GM23338 (cell line): ENCODE measurements at regions not wholly inside any gene's neighbourhood (a gene's known extent, or its start where the extent isn't known, plus 50 kb on each side); places are given as distances from the start of the nearest gene placed in this dataset.

Source experiments
- ATAC-seq: fragments of 200-7000 bp; cut with Tn5 transposase; 3 replicates; pipeline ENCODE4 v1.9.1; 2020
- DNase-seq: peaks from one replicate; pipeline ENCODE4 v3.0.0-alpha.2; 2015; ENCODE audit warnings: low spot score
- H2AFZ ChIP-seq: fragments of 200-600 bp; sonication (generic); 2 replicates; pipeline ENCODE4 v1.8.0; 2016; ENCODE audit warnings: antibody characterized with exemption, mild to moderate bottlenecking, moderate library complexity
- H3F3A ChIP-seq: fragments of 200-600 bp; sonication (generic); replicated peaks from 2 replicates; pipeline ENCODE4 v1.8.0; 2017; ENCODE audit warnings: antibody characterized with exemption, mixed run types, low read depth
- H3K27ac ChIP-seq: fragments of 200-600 bp; sonication (generic); 2 replicates; pipeline ENCODE4 v1.6.1; 2016; ENCODE audit warnings: low read depth
- H3K27me3 ChIP-seq: fragments of 200-600 bp; sonication (generic); 2 replicates; pipeline ENCODE4 v1.8.0; 2016; ENCODE audit warnings: mild to moderate bottlenecking, mixed run types, moderate library complexity; ENCODE audit not compliant: insufficient read depth
- H3K36me3 ChIP-seq: fragments of 200-600 bp; sonication (generic); 2 replicates; pipeline ENCODE4 v1.8.0; 2016; ENCODE audit warnings: mild to moderate bottlenecking; ENCODE audit not compliant: insufficient read depth
- H3K4me1 ChIP-seq: fragments of 200-600 bp; sonication (generic); 2 replicates; pipeline ENCODE4 v1.8.0; 2016; ENCODE audit warnings: mild to moderate bottlenecking, moderate library complexity; ENCODE audit not compliant: insufficient read depth
- H3K4me2 ChIP-seq: fragments of 200-600 bp; sonication (generic); 2 replicates; pipeline ENCODE4 v1.7.1; 2017; ENCODE audit warnings: mixed run types
- H3K4me3 ChIP-seq: fragments of 200-600 bp; sonication (generic); 2 replicates; pipeline ENCODE4 v1.6.1; 2016; ENCODE audit warnings: mixed run types
- H3K79me2 ChIP-seq: fragments of 200-600 bp; sonication (generic); replicated peaks from 2 replicates; pipeline ENCODE4 v1.8.0; 2017; ENCODE audit warnings: mild to moderate bottlenecking; ENCODE audit not compliant: insufficient read depth
- H3K9me2 ChIP-seq: fragments of 200-600 bp; sonication (generic); 2 replicates; pipeline ENCODE4 v1.8.0; 2017; ENCODE audit not compliant: insufficient read depth
- H4K20me1 ChIP-seq: fragments of 200-600 bp; sonication (generic); replicated peaks from 2 replicates; pipeline ENCODE4 v1.8.0; 2017; ENCODE audit warnings: mild to moderate bottlenecking; ENCODE audit not compliant: insufficient read depth
- H3K27ac Mint-ChIP-seq: 2 replicates; pipeline ENCODE4 v1.8.0; 2020; ENCODE audit warnings: inconsistent platforms, mild to moderate bottlenecking, moderate library complexity, mixed read lengths
- H3K27me3 Mint-ChIP-seq: 3 replicates; pipeline ENCODE4 v1.8.0; 2022; ENCODE audit warnings: low read depth, mild to moderate bottlenecking, moderate library complexity, mixed read lengths, inconsistent platforms; ENCODE audit not compliant: insufficient read depth, poor library complexity
- H3K36me3 Mint-ChIP-seq: 3 replicates; pipeline ENCODE4 v1.8.0; 2021; ENCODE audit warnings: low read depth, mild to moderate bottlenecking, inconsistent platforms, moderate library complexity, mixed read lengths
- H3K4me1 Mint-ChIP-seq: 3 replicates; pipeline ENCODE4 v1.8.0; 2020; ENCODE audit warnings: mild to moderate bottlenecking, inconsistent platforms, mixed read lengths
- H3K4me3 Mint-ChIP-seq: 3 replicates; pipeline ENCODE4 v1.8.0; 2021; ENCODE audit warnings: moderate library complexity, mild to moderate bottlenecking, inconsistent platforms, mixed read lengths
- H3K9me3 Mint-ChIP-seq: 3 replicates; pipeline ENCODE4 v1.8.0; 2020; ENCODE audit warnings: moderate library complexity, mild to moderate bottlenecking, inconsistent platforms, mixed read lengths
- CREB1 ChIP-seq: fragments of 250-450 bp; sonication (Bioruptor Pico); IDR thresholded peaks from 2 replicates; pipeline ENCODE4 v1.5.0; 2020; ENCODE audit warnings: low read depth, mild to moderate bottlenecking, moderate library complexity
- CTCF ChIP-seq, 2 experiments: fragments of 200-600 bp in 1 of 2; sonication (generic) in 1 of 2; conservative IDR thresholded peaks; 2 replicates each; pipeline versions ENCODE4 v1.5.1 to v1.6.1; 2016 to 2017; ENCODE audit warnings: antibody characterized with exemption in 2 of 2, low read depth in 2 of 2, mild to moderate bottlenecking in 2 of 2, moderate library complexity in 1 of 2
- ETS1 ChIP-seq: IDR thresholded peaks from 2 replicates; pipeline ENCODE4 v1.6.1; 2016; ENCODE audit warnings: antibody characterized with exemption
- EZH2 ChIP-seq: fragments of 200-600 bp; sonication (generic); IDR thresholded peaks from one replicate; pipeline ENCODE4 v1.8.0; 2017; ENCODE audit warnings: antibody characterized with exemption, mild to moderate bottlenecking, low read depth; ENCODE audit not compliant: unreplicated experiment
- EZH2phosphoT487 ChIP-seq: fragments of 200-600 bp; sonication (generic); IDR thresholded peaks from one replicate; pipeline ENCODE4 v1.8.1; 2018; ENCODE audit warnings: antibody characterized with exemption; ENCODE audit not compliant: unreplicated experiment
- JUNB ChIP-seq: IDR thresholded peaks from one replicate; pipeline ENCODE4 v1.6.1; 2016; ENCODE audit warnings: antibody characterized with exemption; ENCODE audit not compliant: unreplicated experiment
- NANOG ChIP-seq: IDR thresholded peaks from 2 replicates; pipeline ENCODE4 v1.6.1; 2016; ENCODE audit warnings: antibody characterized with exemption, borderline replicate concordance
- POLR2AphosphoS5 ChIP-seq: IDR thresholded peaks from 2 replicates; pipeline ENCODE4 v1.6.1; 2016; ENCODE audit warnings: antibody characterized with exemption, low read depth
- REST ChIP-seq: IDR thresholded peaks from one replicate; pipeline ENCODE4 v1.6.1; 2018; ENCODE audit warnings: antibody characterized with exemption; ENCODE audit not compliant: unreplicated experiment
- STAT1 ChIP-seq: IDR thresholded peaks from one replicate; pipeline ENCODE4 v1.6.1; 2016; ENCODE audit warnings: antibody characterized with exemption; ENCODE audit not compliant: unreplicated experiment
- ZNF114 ChIP-seq: fragments of 250-450 bp; sonication (Bioruptor Pico); IDR thresholded peaks from 2 replicates; pipeline ENCODE4 v1.5.0; 2020; ENCODE audit warnings: mild to moderate bottlenecking, moderate library complexity
- ZNF331 ChIP-seq: fragments of 250-450 bp; sonication (Bioruptor Pico); IDR thresholded peaks from 2 replicates; pipeline ENCODE4 v1.5.0; 2020; ENCODE audit warnings: low read depth, mild to moderate bottlenecking, moderate library complexity
- ZNF462 ChIP-seq: fragments of 250-450 bp; sonication (Bioruptor Pico); IDR thresholded peaks from 2 replicates; pipeline ENCODE4 v1.5.0; 2020; ENCODE audit warnings: mild to moderate bottlenecking, moderate library complexity

GRCh38 chr6:85936916-85937315, 294.2 kb upstream of the SYNCRIP start:
- no peaks in the 10 kb centered on the region for H3K79me2 ChIP-seq
- Mint-ChIP-seq H3K27me3 (no peaks in the 10 kb centered on the region), H3K4me1 (no peaks in the 10 kb centered on the region), H3K27ac (no peak overlapping the region), H3K36me3 (peaks cover 22% of the 10 kb centered on the region; the same call in 2 of the 3 replicates), H3K4me3 (no peak overlapping the region), H3K9me3 (peaks cover 60% of the 10 kb centered on the region)
- ATAC-seq (no peak), DNase-seq (no peak)
- no peaks in the 10 kb centered on the region for H4K20me1 ChIP-seq
- no peak for TF ChIP-seq ZNF462 (CRISPR knock-in tag)
- no peak for TF ChIP-seq STAT1
- no peak for TF ChIP-seq ZNF331
- TF ChIP-seq NANOG = no peak
- no peak for TF ChIP-seq CREB1 (CRISPR knock-in tag)
- TF ChIP-seq POLR2AphosphoS5 = no peak
- TF ChIP-seq CTCF (conservative IDR thresholded peaks at IDR 0.05; ENCODE audit: low read depth in 2 of 2) = no peak
- no peak for TF ChIP-seq ZNF114 (CRISPR knock-in tag)
- no peak for TF ChIP-seq REST
- no peak for TF ChIP-seq EZH2phosphoT487
- TF ChIP-seq JUNB = no peak
- TF ChIP-seq EZH2 = no peak
- TF ChIP-seq ETS1 = no peak
- no peak overlapping the region for H3K27ac ChIP-seq
- H3K4me2 ChIP-seq = no peak overlapping the region
- H3K27me3 ChIP-seq = no peaks in the 10 kb centered on the region
- H3K4me1 ChIP-seq = no peaks in the 10 kb centered on the region
- H3K9me2 ChIP-seq = 0 out of 2 replicates have a peak, but pooled peaks cover 4% of the 10 kb centered on the region
- H3K4me3 ChIP-seq = no peak overlapping the region
- no peaks in the 10 kb centered on the region for H3K36me3 ChIP-seq
- H2AFZ ChIP-seq = no peak overlapping the region
- no peaks in the 10 kb centered on the region for H3F3A ChIP-seq
